Small intestine (tissue), 7 donors: ENCODE measurements at regions not wholly inside any gene's neighbourhood (a gene's known extent, or its start where the extent isn't known, plus 50 kb on each side); places are given as distances from the start of the nearest gene placed in this dataset.
A peak's percentile ranks its signal among the peaks of the same experiment; 100 is the strongest.

Experiments
- DNase-seq, 2 donors: peaks; one replicate each; pipeline versions ENCODE4 v3.0.0 to v3.0.0-alpha.2; 2013
- FAIRE-seq: peaks from 2 replicates; lab custom pipeline; 2012; peaks lifted over from hg19 to GRCh38; lab: Jason Lieb, UNC
- H3K27ac ChIP-seq, 3 donors: one replicate each; pipeline ENCODE4 v1.5.1; 2013; ENCODE audit warnings: low read length in 2 of 3, mild to moderate bottlenecking in 2 of 3, control low read depth in 1 of 3, inconsistent platforms in 1 of 3, low read depth in 1 of 3, moderate library complexity in 1 of 3
- H3K27me3 ChIP-seq, 3 donors: one replicate each; pipeline ENCODE4 v1.6.1; 2013; ENCODE audit warnings: low read length in 3 of 3, inconsistent platforms in 1 of 3; ENCODE audit not compliant: control insufficient read depth in 3 of 3, insufficient read depth in 3 of 3
- H3K36me3 ChIP-seq, 3 donors: one replicate each; pipeline ENCODE4 v1.6.1; 2013; ENCODE audit warnings: low read length in 3 of 3, inconsistent platforms in 1 of 3, low read depth in 1 of 3, mild to moderate bottlenecking in 1 of 3, moderate library complexity in 1 of 3; ENCODE audit not compliant: control insufficient read depth in 3 of 3, insufficient read depth in 2 of 3
- H3K4me1 ChIP-seq, 3 donors: one replicate each; pipeline ENCODE4 v1.6.1; 2013; ENCODE audit warnings: low read length in 2 of 3, inconsistent platforms in 1 of 3, low read depth in 1 of 3, mild to moderate bottlenecking in 1 of 3, moderate library complexity in 1 of 3; ENCODE audit not compliant: control insufficient read depth in 3 of 3, insufficient read depth in 2 of 3
- H3K4me3 ChIP-seq, 3 donors: one replicate each; pipeline ENCODE4 v1.5.1; 2013; ENCODE audit warnings: low read length in 3 of 3, control low read depth in 1 of 3, inconsistent platforms in 1 of 3, low read depth in 1 of 3, mild to moderate bottlenecking in 1 of 3, moderate library complexity in 1 of 3
- H3K9me3 ChIP-seq, 2 donors: one replicate each; pipeline ENCODE4 v1.6.1; 2013; ENCODE audit warnings: low read depth in 1 of 2, low read length in 1 of 2; ENCODE audit not compliant: control insufficient read depth in 2 of 2, insufficient read depth in 1 of 2
- WGBS, 3 donors: extraction: QIAGEN DNeasy Blood & Tissue Kit; methylation state at CpG; one replicate each; pipeline ENCODE4 v1.1.7; 2013; 5-methylcytosine and 5-hydroxymethylcytosine counted together
- donor health status: healthy with polysubstance abuse.
- donor health status: control.
- donor health status: control.
- donor health status: Bipolar disorder and iron deficiency.
- donor health status: healthy.

- Histone ChIP-seq H3K4me1 (peaks cover 0 to 13% (median 0%) of the 10 kb centered on the region in 3 donors), H3K27me3 (no peaks in the 10 kb centered on the region), H3K36me3 (no peaks in the 10 kb centered on the region), H3K9me3 (no peaks in the 10 kb centered on the region), H3K4me3 (no peak overlapping the region), H3K27ac (peak overlapping the region in 2 of 3 donors; percentile 67 to 73)
- 45 to 50% (median 49%) methylated on average over 9 of the region's 9 CpGs for WGBS, 3 donors
- DNase-seq, result peak; percentile 7 to 61
- FAIRE-seq, result no peak
Observed at GRCh38 chr2:217622205-217623060, 380.4 kb downstream of the TNS1 start.

- WGBS, 3 donors, result 69 to 79% (median 72%) methylated on average over 2 of the region's 2 CpGs
- Histone ChIP-seq H3K27me3 (no peaks in the 10 kb centered on the region), H3K4me1 (peaks cover 0 to 13% (median 0%) of the 10 kb centered on the region in 3 donors), H3K4me3 (no peak overlapping the region), H3K27ac (peak overlapping the region in 2 of 3 donors; percentile 41 to 64), H3K9me3 (no peaks in the 10 kb centered on the region), H3K36me3 (no peaks in the 10 kb centered on the region)
- FAIRE-seq, result no peak
- no peak for DNase-seq
Observed at GRCh38 chr2:217621391-217621801, 381.4 kb downstream of the TNS1 start.

- H3K27me3 ChIP-seq, result no peaks in the 10 kb centered on the region
- no peak for DNase-seq
- FAIRE-seq, result no peak
- peaks cover 0 to 13% (median 0%) of the 10 kb centered on the region in 3 donors for H3K4me1 ChIP-seq
- H3K27ac ChIP-seq, result no peak overlapping the region
- no peaks in the 10 kb centered on the region for H3K9me3 ChIP-seq
- H3K36me3 ChIP-seq, result no peaks in the 10 kb centered on the region
- H3K4me3 ChIP-seq, result no peak overlapping the region
- WGBS, 3 donors, result 81 to 87% (median 85%) methylated on average over 2 of the region's 2 CpGs
Observed at GRCh38 chr2:217618744-217619143, 384.1 kb downstream of the TNS1 start.

GRCh38 chr2:217617616-217618022 lies 385.2 kb downstream of the TNS1 start:
- no peaks in the 10 kb centered on the region for H3K27me3 ChIP-seq
- H3K4me1 ChIP-seq, result peaks cover 0 to 5% (median 0%) of the 10 kb centered on the region in 3 donors
- H3K36me3 ChIP-seq, result no peaks in the 10 kb centered on the region
- no peak overlapping the region for H3K4me3 ChIP-seq
- FAIRE-seq, result no peak
- H3K9me3 ChIP-seq, result no peaks in the 10 kb centered on the region
- H3K27ac ChIP-seq, result peak overlapping the region in 2 of 3 donors; percentile 19 to 40
- 61 to 77% (median 74%) methylated on average over 8 of the region's 8 CpGs for WGBS, 3 donors
- DNase-seq, result no peak

GRCh38 chr2:217616936-217617335 lies 385.9 kb downstream of the TNS1 start:
- DNase-seq (no peak), FAIRE-seq (no peak)
- no peak overlapping the region for H3K27ac ChIP-seq
- 65 to 95% (median 80%) methylated on average over 4 of the region's 4 CpGs for WGBS, 3 donors
- H3K9me3 ChIP-seq, result no peaks in the 10 kb centered on the region
- peaks cover 0 to 3% (median 0%) of the 10 kb centered on the region in 3 donors for H3K4me1 ChIP-seq
- no peaks in the 10 kb centered on the region for H3K36me3 ChIP-seq
- no peaks in the 10 kb centered on the region for H3K27me3 ChIP-seq
- no peak overlapping the region for H3K4me3 ChIP-seq

GRCh38 chr2:217615171-217615570 lies 387.6 kb downstream of the TNS1 start:
- H3K27ac ChIP-seq, result no peak overlapping the region
- FAIRE-seq (no peak), DNase-seq (no peak)
- no peaks in the 10 kb centered on the region for H3K36me3 ChIP-seq
- H3K4me3 ChIP-seq, result no peak overlapping the region
- WGBS, 3 donors, result 88 to 90% (median 89%) methylated on average over 1 of the region's 1 CpG
- peaks cover 0 to 6% (median 0%) of the 10 kb centered on the region in 3 donors for H3K4me1 ChIP-seq
- no peaks in the 10 kb centered on the region for H3K27me3 ChIP-seq
- no peaks in the 10 kb centered on the region for H3K9me3 ChIP-seq

GRCh38 chr2:217614498-217614897 lies 388.3 kb downstream of the TNS1 start:
- H3K27me3 ChIP-seq, result no peaks in the 10 kb centered on the region
- no peaks in the 10 kb centered on the region for H3K9me3 ChIP-seq
- WGBS, 3 donors, result 67 to 86% (median 78%) methylated on average over 3 of the region's 3 CpGs
- H3K36me3 ChIP-seq, result no peaks in the 10 kb centered on the region
- H3K4me1 ChIP-seq, result peaks cover 0 to 6% (median 0%) of the 10 kb centered on the region in 3 donors
- FAIRE-seq, result no peak
- H3K27ac ChIP-seq, result no peak overlapping the region
- no peak overlapping the region for H3K4me3 ChIP-seq
- DNase-seq, result no peak

- DNase-seq (no peak), FAIRE-seq (no peak)
- Histone ChIP-seq H3K9me3 (no peaks in the 10 kb centered on the region), H3K27ac (no peak overlapping the region), H3K4me3 (no peak overlapping the region), H3K27me3 (no peaks in the 10 kb centered on the region), H3K36me3 (no peaks in the 10 kb centered on the region), H3K4me1 (peaks cover 0 to 6% (median 0%) of the 10 kb centered on the region in 3 donors)
- 67 to 74% (median 72%) methylated on average over 4 of the region's 4 CpGs for WGBS, 3 donors
Observed at GRCh38 chr2:217614096-217614495, 388.7 kb downstream of the TNS1 start.
